Activated naive CD4-positive, alpha-beta T cell treated with anti-CD3 and anti-CD28 coated beads for 36 hours (primary cell): ENCODE measurements at regions not wholly inside any gene's neighbourhood (a gene's known extent, or its start where the extent isn't known, plus 50 kb on each side); places are given as distances from the start of the nearest gene placed in this dataset.

Experiments
- CTCF ChIA-PET: fragments of 350-600 bp; sonication (Branson Sonifier 250); formaldehyde crosslinking; loops from one replicate; lab custom pipeline; 2021; ENCODE audit warnings: antibody characterized with exemption; lab: Charles Lee
- DNase-seq: peaks from one replicate; pipeline ENCODE4 v3.0.0-alpha.2; 2020
- H3K27ac Mint-ChIP-seq: one replicate; pipeline ENCODE4 v1.8.0; 2021; ENCODE audit warnings: mild to moderate bottlenecking, mixed read lengths
- H3K27me3 Mint-ChIP-seq: one replicate; pipeline ENCODE4 v1.8.0; 2021; ENCODE audit warnings: low read depth, mixed read lengths
- H3K36me3 Mint-ChIP-seq: one replicate; pipeline ENCODE4 v1.8.0; 2021; ENCODE audit warnings: low read depth, mixed read lengths
- H3K4me1 Mint-ChIP-seq: one replicate; pipeline ENCODE4 v1.8.0; 2021; ENCODE audit warnings: low read depth, mixed read lengths
- H3K4me3 Mint-ChIP-seq: one replicate; pipeline ENCODE4 v1.8.0; 2021; ENCODE audit warnings: mild to moderate bottlenecking, moderate library complexity, mixed read lengths
- H3K9me3 Mint-ChIP-seq: one replicate; pipeline ENCODE4 v1.8.0; 2021; ENCODE audit warnings: mixed read lengths
- intact Hi-C: fragments of 100-400 bp; cut with micrococcal nuclease; formaldehyde crosslinking; loops from one replicate; pipeline ENCODE4 v1.15.1; 2023

DNA sequence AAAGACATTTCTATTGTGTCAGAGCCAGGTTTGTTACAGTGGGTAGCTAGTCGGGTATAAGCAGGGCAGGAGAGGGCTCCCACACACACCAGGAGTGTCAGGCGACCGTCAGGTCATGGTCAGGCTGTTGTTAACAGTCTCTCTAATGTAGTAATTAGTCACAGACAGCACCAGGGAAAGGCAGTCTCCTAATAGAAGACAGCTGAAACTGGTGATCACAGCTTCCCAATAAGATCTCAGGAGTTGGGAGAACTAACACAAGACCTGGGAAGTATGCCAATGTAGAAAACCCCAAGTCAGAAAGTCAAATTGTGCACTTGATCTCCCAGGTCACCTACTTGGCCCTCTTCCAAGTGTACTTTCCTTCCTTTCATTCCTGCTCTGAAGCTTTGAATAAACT, 53.0 kb upstream of the GPR6 start:
- intact Hi-C loops, result no loop called here
- no peak for DNase-seq
- Mint-ChIP-seq H3K4me3 (no peak overlapping the region), H3K27me3 (peaks cover 8% of the 10 kb centered on the region), H3K36me3 (no peaks in the 10 kb centered on the region), H3K27ac (no peak overlapping the region), H3K9me3 (no peaks in the 10 kb centered on the region), H3K4me1 (no peaks in the 10 kb centered on the region)
- CTCF ChIA-PET, result interaction anchor here (0.6 kb wide), 1 partner anchor 57 kb away, joined by 3 read pairs; no protein-coding TSS in a partner anchor

DNA sequence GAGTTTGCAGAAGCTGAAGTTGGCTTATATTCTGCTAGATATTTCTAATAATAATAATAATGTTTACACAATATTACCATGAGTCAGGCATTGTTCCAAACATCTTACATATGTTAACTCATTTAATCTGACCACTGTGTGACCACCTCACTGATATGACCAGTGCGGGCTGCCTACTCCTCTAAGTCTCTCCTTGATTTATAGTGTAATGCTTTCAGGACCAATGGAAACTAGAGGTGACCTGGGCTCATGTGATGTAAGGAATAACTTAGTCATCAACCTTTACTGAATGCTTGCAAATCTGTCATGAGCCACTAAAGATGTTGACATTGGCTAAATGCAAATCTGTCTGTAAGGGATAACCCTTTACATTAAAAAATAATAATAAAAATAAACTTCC, 51.1 kb upstream of the GPR6 start:
- DNase-seq, result no peak
- H3K4me3 Mint-ChIP-seq, result no peak overlapping the region
- no peaks in the 10 kb centered on the region for H3K36me3 Mint-ChIP-seq
- no peaks in the 10 kb centered on the region for H3K9me3 Mint-ChIP-seq
- peaks cover 5% of the 10 kb centered on the region for H3K27me3 Mint-ChIP-seq
- CTCF ChIA-PET, result no interaction called here
- intact Hi-C loops, result no loop called here
- no peak overlapping the region for H3K27ac Mint-ChIP-seq
- no peaks in the 10 kb centered on the region for H3K4me1 Mint-ChIP-seq
